Left colon (tissue), 2 donors: ENCODE measurements at regions not wholly inside any gene's neighbourhood (a gene's known extent, or its start where the extent isn't known, plus 50 kb on each side); places are given as distances from the start of the nearest gene placed in this dataset.
A peak's percentile ranks its signal among the peaks of the same experiment; 100 is the strongest.
"Not testable (repeated sequence)": the region's sequence is repeated elsewhere in the genome, so short reads cannot be mapped to it uniquely, and the experiment has no call there.

Experiments
- ATAC-seq: fragments of 200-7000 bp; cut with Tn5 transposase; one replicate; pipeline ENCODE4 v1.9.1; 2020; ENCODE audit warnings: mild to moderate bottlenecking, moderate library complexity
- DNase-seq, 2 donors: peaks; one replicate each; pipeline ENCODE4 v3.0.0-alpha.2; 2020
- intact Hi-C, 2 donors: fragments of 100-400 bp; cut with DNase I in 1 of 2; cut with micrococcal nuclease in 1 of 2; formaldehyde crosslinking; loops; one replicate each; pipeline versions ENCODE4 v1.11.2 to v1.14.0; 2022; cut with DNase I, micrococcal nuclease
- donor health status: DM: no; HTN: no; CAD: no.
- donor health status: DM: yes; HTN: yes; CAD: no.

GRCh38 chr2:87669633-87670231, 78.2 kb upstream of the PLGLB2 start:
- ATAC-seq, intact Hi-C loops, DNase-seq: not testable (repeated sequence)

- DNase-seq, ATAC-seq, intact Hi-C loops: not testable (repeated sequence)
Measured at GRCh38 chr2:87672404-87672803, 75.5 kb upstream of the PLGLB2 start.

GRCh38 chr2:87674729-87675128, 73.2 kb upstream of the PLGLB2 start:
- intact Hi-C loops, ATAC-seq, DNase-seq: not testable (repeated sequence)

- intact Hi-C loops, ATAC-seq, DNase-seq: not testable (repeated sequence)
Measured at GRCh38 chr2:87675487-87675886, 72.4 kb upstream of the PLGLB2 start.

GRCh38 chr2:87677421-87677923, 70.4 kb upstream of the PLGLB2 start:
- intact Hi-C loops, DNase-seq: not testable (repeated sequence)
- ATAC-seq = peak; percentile 94

GRCh38 chr2:87678742-87679173, 69.1 kb upstream of the PLGLB2 start:
- peak; percentile 22 for ATAC-seq
- DNase-seq, intact Hi-C loops: not testable (repeated sequence)

- ATAC-seq, intact Hi-C loops, DNase-seq: not testable (repeated sequence)
Measured at GRCh38 chr2:87679950-87680349, 67.9 kb upstream of the PLGLB2 start.

- intact Hi-C loops, DNase-seq: not testable (repeated sequence)
- ATAC-seq = peak; percentile 50
Measured at GRCh38 chr2:87680691-87681090, 67.2 kb upstream of the PLGLB2 start.

GRCh38 chr2:87683451-87683850, 64.4 kb upstream of the PLGLB2 start:
- intact Hi-C loops = not testable (repeated sequence)
- ATAC-seq (peak; percentile 11), DNase-seq (peak; percentile 11 to 36)

- DNase-seq, intact Hi-C loops, ATAC-seq: not testable (repeated sequence)
Measured at GRCh38 chr2:87683961-87684360, 63.9 kb upstream of the PLGLB2 start.

- ATAC-seq, intact Hi-C loops, DNase-seq: not testable (repeated sequence)
Measured at GRCh38 chr2:87685558-87685957, 62.3 kb upstream of the PLGLB2 start.

GRCh38 chr2:87686873-87687549, 60.9 kb upstream of the PLGLB2 start:
- DNase-seq, intact Hi-C loops: not testable (repeated sequence)
- ATAC-seq = peak; percentile 91

GRCh38 chr2:87687550-87688270, 60.2 kb upstream of the PLGLB2 start:
- DNase-seq, intact Hi-C loops, ATAC-seq: not testable (repeated sequence)

- intact Hi-C loops, DNase-seq, ATAC-seq: not testable (repeated sequence)
Measured at GRCh38 chr2:87691899-87692592, 55.8 kb upstream of the PLGLB2 start.

- DNase-seq, intact Hi-C loops: not testable (repeated sequence)
- ATAC-seq = peak; percentile 85
Measured at GRCh38 chr2:87692914-87693313, 55.0 kb upstream of the PLGLB2 start.

- ATAC-seq, DNase-seq, intact Hi-C loops: not testable (repeated sequence)
Measured at GRCh38 chr2:87693882-87694281, 54.0 kb upstream of the PLGLB2 start.

GRCh38 chr2:87695596-87696323, 52.1 kb upstream of the PLGLB2 start:
- intact Hi-C loops, DNase-seq, ATAC-seq: not testable (repeated sequence)
